Upper lobe of right lung (tissue), 1 donor: ENCODE measurements at regions not wholly inside any gene's neighbourhood (a gene's known extent, or its start where the extent isn't known, plus 50 kb on each side); places are given as distances from the start of the nearest gene placed in this dataset.

ENCODE experiments used
- ATAC-seq: fragments of 200-7000 bp; cut with Tn5 transposase; one replicate; pipeline ENCODE4 v1.9.1; 2020; ENCODE audit warnings: mild to moderate bottlenecking, moderate library complexity
- DNase-seq: peaks from one replicate; pipeline ENCODE4 v3.0.0-alpha.2; 2020
- H3K27ac ChIP-seq: fragments of 200-600 bp; one replicate; pipeline ENCODE4 v1.8.0; 2022
- H3K27me3 ChIP-seq: fragments of 200-600 bp; one replicate; pipeline ENCODE4 v1.8.0; 2022; ENCODE audit warnings: mild to moderate bottlenecking
- H3K36me3 ChIP-seq: fragments of 200-600 bp; one replicate; pipeline ENCODE4 v1.8.0; 2022
- H3K4me1 ChIP-seq: fragments of 200-600 bp; one replicate; pipeline ENCODE4 v1.8.0; 2022
- H3K4me3 ChIP-seq: fragments of 200-600 bp; one replicate; pipeline ENCODE4 v1.8.0; 2022; ENCODE audit warnings: mild to moderate bottlenecking
- H3K9me3 ChIP-seq: fragments of 200-600 bp; one replicate; pipeline ENCODE4 v1.8.0; 2022
- intact Hi-C: fragments of 100-400 bp; cut with DNase I; formaldehyde crosslinking; loops from one replicate; pipeline ENCODE4 v1.11.0; 2022
- TF ChIP-seq, protein P1 (sequence below): fragments of 200-600 bp; IDR thresholded peaks from one replicate; pipeline ENCODE4 v1.8.0; 2022; ENCODE audit warnings: antibody characterized with exemption
- donor health status: DM: no; HTN: yes; CAD: no; lungs with severe emphysema.

GRCh38 chr22:49721211-49721763 lies 106.4 kb downstream of the BRD1 start:
- no peaks in the 10 kb centered on the region for H3K9me3 ChIP-seq
- no peak for ATAC-seq
- TF ChIP-seq, protein P1, sequence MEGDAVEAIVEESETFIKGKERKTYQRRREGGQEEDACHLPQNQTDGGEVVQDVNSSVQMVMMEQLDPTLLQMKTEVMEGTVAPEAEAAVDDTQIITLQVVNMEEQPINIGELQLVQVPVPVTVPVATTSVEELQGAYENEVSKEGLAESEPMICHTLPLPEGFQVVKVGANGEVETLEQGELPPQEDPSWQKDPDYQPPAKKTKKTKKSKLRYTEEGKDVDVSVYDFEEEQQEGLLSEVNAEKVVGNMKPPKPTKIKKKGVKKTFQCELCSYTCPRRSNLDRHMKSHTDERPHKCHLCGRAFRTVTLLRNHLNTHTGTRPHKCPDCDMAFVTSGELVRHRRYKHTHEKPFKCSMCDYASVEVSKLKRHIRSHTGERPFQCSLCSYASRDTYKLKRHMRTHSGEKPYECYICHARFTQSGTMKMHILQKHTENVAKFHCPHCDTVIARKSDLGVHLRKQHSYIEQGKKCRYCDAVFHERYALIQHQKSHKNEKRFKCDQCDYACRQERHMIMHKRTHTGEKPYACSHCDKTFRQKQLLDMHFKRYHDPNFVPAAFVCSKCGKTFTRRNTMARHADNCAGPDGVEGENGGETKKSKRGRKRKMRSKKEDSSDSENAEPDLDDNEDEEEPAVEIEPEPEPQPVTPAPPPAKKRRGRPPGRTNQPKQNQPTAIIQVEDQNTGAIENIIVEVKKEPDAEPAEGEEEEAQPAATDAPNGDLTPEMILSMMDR = no peak
- no peak overlapping the region for H3K4me3 ChIP-seq
- H3K27ac ChIP-seq = no peak overlapping the region
- no peaks in the 10 kb centered on the region for H3K4me1 ChIP-seq
- no peak for DNase-seq
- peaks cover 9% of the 10 kb centered on the region for H3K27me3 ChIP-seq
- intact Hi-C loops = no loop called here
- H3K36me3 ChIP-seq = no peaks in the 10 kb centered on the region

DNA sequence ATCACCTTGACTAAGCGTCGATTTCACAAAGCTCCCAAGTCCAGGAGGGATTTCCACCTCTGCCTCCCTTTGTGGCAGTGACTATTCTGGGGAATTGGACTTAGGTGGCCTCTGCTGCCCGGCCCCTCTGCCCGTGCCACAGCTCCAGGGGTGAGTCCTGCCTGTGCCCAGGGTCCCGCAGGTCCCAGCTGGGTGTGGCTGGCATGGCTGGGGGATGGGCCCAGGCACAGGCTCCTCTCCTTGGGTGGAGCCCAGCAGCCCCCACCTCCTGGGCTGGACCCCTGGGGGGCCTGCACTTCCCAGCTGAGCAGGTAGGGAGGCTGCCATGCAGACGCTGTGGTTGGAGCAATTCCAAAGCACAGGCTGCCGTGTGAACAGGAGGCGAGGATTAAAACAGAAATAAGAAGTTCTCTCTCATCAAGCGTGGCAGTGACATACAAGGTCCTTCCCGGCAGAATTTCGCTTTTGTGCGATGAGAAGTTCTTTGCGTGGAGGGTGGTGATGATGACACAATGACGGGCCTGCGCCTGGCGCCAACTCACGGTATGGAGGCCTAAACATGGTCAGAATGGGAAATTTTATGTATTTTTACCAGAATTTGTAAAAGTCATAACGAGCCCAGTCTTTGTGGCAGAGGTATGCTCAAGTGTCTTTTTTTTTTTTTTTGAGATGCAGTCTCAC lies 107.3 kb downstream of the BRD1 start:
- DNase-seq = no peak
- Histone ChIP-seq H3K27ac (no peak overlapping the region), H3K4me3 (no peak overlapping the region), H3K9me3 (no peaks in the 10 kb centered on the region), H3K36me3 (no peaks in the 10 kb centered on the region), H3K4me1 (no peaks in the 10 kb centered on the region), H3K27me3 (peaks cover 6% of the 10 kb centered on the region)
- intact Hi-C loops = no loop called here
- TF ChIP-seq, protein P1 = no peak
- ATAC-seq = no peak

GRCh38 chr22:49719046-49719445 lies 108.6 kb downstream of the BRD1 start:
- Histone ChIP-seq H3K4me1 (no peaks in the 10 kb centered on the region), H3K9me3 (no peaks in the 10 kb centered on the region), H3K27me3 (no peaks in the 10 kb centered on the region), H3K36me3 (no peaks in the 10 kb centered on the region), H3K27ac (no peak overlapping the region), H3K4me3 (no peak overlapping the region)
- TF ChIP-seq, protein P1 = no peak
- ATAC-seq (no peak), DNase-seq (no peak)
- intact Hi-C loops = no loop called here

GRCh38 chr22:49718396-49718795 lies 109.3 kb downstream of the BRD1 start:
- ATAC-seq (no peak), DNase-seq (no peak)
- no peak overlapping the region for H3K27ac ChIP-seq
- TF ChIP-seq, protein P1 = no peak
- no peak overlapping the region for H3K4me3 ChIP-seq
- H3K9me3 ChIP-seq = no peaks in the 10 kb centered on the region
- H3K36me3 ChIP-seq = no peaks in the 10 kb centered on the region
- intact Hi-C loops = no loop called here
- no peaks in the 10 kb centered on the region for H3K27me3 ChIP-seq
- H3K4me1 ChIP-seq = no peaks in the 10 kb centered on the region

GRCh38 chr22:49717322-49717919 lies 110.3 kb downstream of the BRD1 start:
- H3K4me3 ChIP-seq = no peak overlapping the region
- peaks cover 6% of the 10 kb centered on the region for H3K27me3 ChIP-seq
- no peak overlapping the region for H3K27ac ChIP-seq
- no peaks in the 10 kb centered on the region for H3K9me3 ChIP-seq
- intact Hi-C loops = no loop called here
- H3K36me3 ChIP-seq = no peaks in the 10 kb centered on the region
- ATAC-seq (no peak), DNase-seq (no peak)
- TF ChIP-seq, protein P1 = no peak
- no peaks in the 10 kb centered on the region for H3K4me1 ChIP-seq
